HFFc6 (cell line): ENCODE measurements at regions not wholly inside any gene's neighbourhood (a gene's known extent, or its start where the extent isn't known, plus 50 kb on each side); places are given as distances from the start of the nearest gene placed in this dataset.

Experiments
- DNase-seq: peaks from one replicate; pipeline ENCODE4 v3.0.0-alpha.2; 2018
- H3K27ac Mint-ChIP-seq: 2 replicates; pipeline ENCODE4 v1.8.0; 2020; ENCODE audit warnings: mild to moderate bottlenecking, mixed read lengths
- H3K27me3 Mint-ChIP-seq: 2 replicates; pipeline ENCODE4 v1.8.0; 2021; ENCODE audit warnings: mild to moderate bottlenecking, moderate library complexity, mixed read lengths; ENCODE audit not compliant: insufficient read depth
- H3K36me3 Mint-ChIP-seq: 2 replicates; pipeline ENCODE4 v1.8.0; 2021; ENCODE audit warnings: low read depth, mixed read lengths
- H3K4me1 Mint-ChIP-seq: 2 replicates; pipeline ENCODE4 v1.8.0; 2020; ENCODE audit warnings: low read depth, mixed read lengths
- H3K4me3 Mint-ChIP-seq: 2 replicates; pipeline ENCODE4 v1.8.0; 2020; ENCODE audit warnings: mild to moderate bottlenecking, moderate library complexity, mixed read lengths
- H3K9me3 Mint-ChIP-seq: 2 replicates; pipeline ENCODE4 v1.8.0; 2020; ENCODE audit warnings: mild to moderate bottlenecking, mixed read lengths
- TF ChIP-seq, protein P1 (sequence below): fragments of 200-600 bp; sonication (generic); IDR thresholded peaks from 2 replicates; pipeline ENCODE4 v1.5.0; 2021; ENCODE audit warnings: antibody characterized with exemption, mild to moderate bottlenecking

DNA sequence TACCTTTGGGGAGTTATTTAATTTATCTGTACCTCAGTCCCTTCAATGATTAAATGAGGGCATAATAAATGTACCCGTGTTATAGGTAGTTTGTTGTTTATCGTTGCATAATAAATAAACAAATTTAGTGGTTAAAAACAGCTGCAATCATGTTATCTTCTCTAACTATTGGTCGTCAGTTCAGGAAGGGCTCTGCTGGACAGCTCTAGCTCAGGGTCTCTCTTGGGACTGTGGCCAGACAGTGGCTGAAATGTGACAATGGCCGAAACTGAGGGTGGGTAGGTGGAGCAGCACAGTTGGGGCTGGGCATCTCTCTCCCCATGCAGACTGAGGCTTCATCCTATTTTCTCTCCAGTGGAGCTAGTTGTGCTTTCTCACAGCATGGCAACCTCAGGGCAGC lies 632.1 kb upstream of the HS6ST1 start:
- H3K27me3 Mint-ChIP-seq: no peaks in the 10 kb centered on the region; the same call in 1 of the 2 replicates
- peaks cover 80% of the 10 kb centered on the region for H3K9me3 Mint-ChIP-seq
- H3K27ac Mint-ChIP-seq: no peak overlapping the region
- TF ChIP-seq, protein P1, sequence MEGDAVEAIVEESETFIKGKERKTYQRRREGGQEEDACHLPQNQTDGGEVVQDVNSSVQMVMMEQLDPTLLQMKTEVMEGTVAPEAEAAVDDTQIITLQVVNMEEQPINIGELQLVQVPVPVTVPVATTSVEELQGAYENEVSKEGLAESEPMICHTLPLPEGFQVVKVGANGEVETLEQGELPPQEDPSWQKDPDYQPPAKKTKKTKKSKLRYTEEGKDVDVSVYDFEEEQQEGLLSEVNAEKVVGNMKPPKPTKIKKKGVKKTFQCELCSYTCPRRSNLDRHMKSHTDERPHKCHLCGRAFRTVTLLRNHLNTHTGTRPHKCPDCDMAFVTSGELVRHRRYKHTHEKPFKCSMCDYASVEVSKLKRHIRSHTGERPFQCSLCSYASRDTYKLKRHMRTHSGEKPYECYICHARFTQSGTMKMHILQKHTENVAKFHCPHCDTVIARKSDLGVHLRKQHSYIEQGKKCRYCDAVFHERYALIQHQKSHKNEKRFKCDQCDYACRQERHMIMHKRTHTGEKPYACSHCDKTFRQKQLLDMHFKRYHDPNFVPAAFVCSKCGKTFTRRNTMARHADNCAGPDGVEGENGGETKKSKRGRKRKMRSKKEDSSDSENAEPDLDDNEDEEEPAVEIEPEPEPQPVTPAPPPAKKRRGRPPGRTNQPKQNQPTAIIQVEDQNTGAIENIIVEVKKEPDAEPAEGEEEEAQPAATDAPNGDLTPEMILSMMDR: no peak
- H3K36me3 Mint-ChIP-seq: no peaks in the 10 kb centered on the region; the same call in 1 of the 2 replicates
- no peaks in the 10 kb centered on the region for H3K4me1 Mint-ChIP-seq
- H3K4me3 Mint-ChIP-seq: no peak overlapping the region
- DNase-seq: no peak

GRCh38 chr2:128958241-128958640 lies 639.6 kb upstream of the HS6ST1 start:
- DNase-seq: no peak
- Mint-ChIP-seq H3K36me3 (no peaks in the 10 kb centered on the region), H3K9me3 (peaks cover 73% of the 10 kb centered on the region), H3K4me1 (no peaks in the 10 kb centered on the region), H3K27me3 (no peaks in the 10 kb centered on the region; the same call in 1 of the 2 replicates), H3K4me3 (no peak overlapping the region), H3K27ac (no peak overlapping the region)
- TF ChIP-seq, protein P1: no peak

DNA sequence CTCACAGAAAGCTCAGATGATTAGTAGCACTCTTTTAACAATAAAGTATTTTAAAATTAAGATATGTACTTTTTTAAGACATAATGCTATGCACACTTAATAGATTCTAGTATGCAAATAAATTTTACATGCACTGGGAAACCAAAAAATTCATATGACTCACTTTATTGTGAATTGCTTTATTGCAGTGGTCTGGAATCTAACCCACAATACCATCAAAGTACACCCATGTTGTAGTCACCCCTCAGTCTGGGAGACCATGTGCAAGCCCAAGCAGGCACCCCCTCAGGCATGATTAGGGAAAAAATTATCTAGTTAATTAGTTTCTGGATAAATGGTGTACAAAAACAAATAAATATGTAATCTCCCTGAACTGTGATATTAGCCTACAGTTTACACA lies 649.0 kb upstream of the HS6ST1 start:
- H3K27ac Mint-ChIP-seq: no peak overlapping the region
- H3K9me3 Mint-ChIP-seq: peaks cover 22% of the 10 kb centered on the region
- H3K4me1 Mint-ChIP-seq: no peaks in the 10 kb centered on the region
- no peaks in the 10 kb centered on the region for H3K36me3 Mint-ChIP-seq
- no peaks in the 10 kb centered on the region; the same call in 1 of the 2 replicates for H3K27me3 Mint-ChIP-seq
- no peak overlapping the region for H3K4me3 Mint-ChIP-seq
- TF ChIP-seq, protein P1: no peak
- no peak for DNase-seq

GRCh38 chr2:128969374-128969773 lies 650.7 kb upstream of the HS6ST1 start:
- Mint-ChIP-seq H3K4me1 (no peaks in the 10 kb centered on the region), H3K9me3 (peaks cover 23% of the 10 kb centered on the region), H3K36me3 (no peaks in the 10 kb centered on the region), H3K27ac (no peak overlapping the region), H3K27me3 (no peaks in the 10 kb centered on the region; the same call in 1 of the 2 replicates), H3K4me3 (no peak overlapping the region)
- TF ChIP-seq, protein P1: no peak
- DNase-seq: no peak

DNA sequence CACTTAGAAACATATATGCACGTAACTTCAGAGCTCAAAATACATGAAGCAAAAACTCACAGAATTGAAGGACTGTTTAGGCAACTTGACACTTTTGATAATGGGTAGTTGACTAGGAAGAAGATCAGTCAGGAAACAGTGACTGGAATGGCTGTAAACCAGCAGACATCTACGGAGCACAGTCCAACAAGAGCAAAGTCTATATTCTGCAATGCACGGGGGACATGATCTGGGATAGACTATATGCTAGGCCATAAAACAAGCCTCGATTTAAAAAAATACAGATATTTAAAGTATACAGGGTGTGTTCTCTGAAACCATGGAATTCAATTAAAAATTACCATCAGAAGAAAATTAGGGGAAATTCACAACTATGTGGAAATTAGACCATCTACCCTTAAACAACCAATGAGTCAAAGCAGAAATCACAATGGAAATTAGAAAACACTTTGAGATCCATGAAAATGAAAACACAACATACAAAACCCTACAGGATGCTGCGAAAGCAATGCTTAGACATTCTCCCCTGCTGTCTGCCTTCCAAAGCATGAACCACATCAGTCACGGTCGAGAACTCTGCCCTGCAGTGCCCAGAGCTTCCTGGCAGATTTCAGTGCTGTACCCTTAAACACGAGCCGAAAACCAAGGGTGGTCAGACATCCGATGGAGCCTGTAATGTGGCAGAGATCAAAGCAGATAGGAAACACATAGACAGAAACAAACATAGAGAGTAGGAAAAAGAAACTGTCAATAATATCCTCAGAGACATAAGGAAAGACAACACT lies 651.9 kb upstream of the HS6ST1 start:
- TF ChIP-seq, protein P1: no peak
- H3K36me3 Mint-ChIP-seq: no peaks in the 10 kb centered on the region
- no peak overlapping the region for H3K4me3 Mint-ChIP-seq
- DNase-seq: no peak
- no peak overlapping the region for H3K27ac Mint-ChIP-seq
- no peaks in the 10 kb centered on the region; the same call in 1 of the 2 replicates for H3K27me3 Mint-ChIP-seq
- H3K4me1 Mint-ChIP-seq: no peaks in the 10 kb centered on the region
- peaks cover 27% of the 10 kb centered on the region for H3K9me3 Mint-ChIP-seq
